GM23248 (cell line): ENCODE measurements at regions not wholly inside any gene's neighbourhood (a gene's known extent, or its start where the extent isn't known, plus 50 kb on each side); places are given as distances from the start of the nearest gene placed in this dataset.

Experiments used
- EZH2 ChIP-seq: fragments of 200-600 bp; sonication (generic); IDR thresholded peaks from 2 replicates; pipeline ENCODE4 v1.6.1; 2018; ENCODE audit warnings: antibody characterized with exemption, mild to moderate bottlenecking; ENCODE audit not compliant: insufficient read depth, poor library complexity, severe bottlenecking
- EZH2phosphoT487 ChIP-seq: fragments of 200-600 bp; sonication (generic); IDR thresholded peaks from 2 replicates; pipeline ENCODE4 v1.6.1; 2018; ENCODE audit warnings: antibody characterized with exemption, moderate library complexity, mild to moderate bottlenecking, low read depth; ENCODE audit not compliant: insufficient read depth

- TF ChIP-seq EZH2: no peak
- TF ChIP-seq EZH2phosphoT487: no peak
Observed at GRCh38 chr4:19095491-19096046, 1074.0 kb upstream of the LCORL start.
